GM12878 (cell line): ENCODE measurements at regions not wholly inside any gene's neighbourhood (a gene's known extent, or its start where the extent isn't known, plus 50 kb on each side); places are given as distances from the start of the nearest gene placed in this dataset.

Source experiments
- ATAC-seq: fragments of 200-7000 bp; cut with Tn5 transposase; 3 replicates; pipeline ENCODE4 v1.9.1; 2020; ENCODE audit warnings: mild to moderate bottlenecking, moderate library complexity
- BruUV-seq: library from RNA; stranded (reverse); fragments of 400-500 nt; replicated peaks from 2 replicates; lab custom pipeline; 2021; lab: Mats Ljungman, UMichigan
- CTCF ChIA-PET: fragments of 300-600 bp; sonication (Branson Sonifier 250); formaldehyde crosslinking; extraction: SDS; loops from one replicate; lab custom pipeline; 2021; ENCODE audit warnings: inconsistent platforms; lab: Yijun Ruan, JAX
- POLR2A ChIA-PET: fragments of 350-600 bp; formaldehyde crosslinking; extraction: SDS; loops from one replicate; lab custom pipeline; 2021; ENCODE audit warnings: inconsistent platforms; lab: Charles Lee
- RAD21 ChIA-PET: fragments of 300-600 bp; sonication (Branson Sonifier 250); formaldehyde crosslinking; loops from one replicate; lab custom pipeline; 2023; ENCODE audit warnings: antibody characterized with exemption; ENCODE audit not compliant: unreplicated experiment; lab: Charles Lee
- SMC1A ChIA-PET: fragments of 300-600 bp; sonication (Branson Sonifier 250); formaldehyde crosslinking; loops from one replicate; lab custom pipeline; 2023; ENCODE audit not compliant: unreplicated experiment, uncharacterized antibody; lab: Charles Lee
- DNase-seq: peaks from one replicate; pipeline ENCODE4 v3.0.0-alpha.2; 2011; ENCODE audit warnings: low read depth, low spot score
- FAIRE-seq: peaks from 3 replicates; lab custom pipeline; 2011; peaks lifted over from hg19 to GRCh38; lab: Jason Lieb, UNC
- H2AFZ ChIP-seq: 2 replicates; pipeline ENCODE4 v1.6.0; 2011; ENCODE audit warnings: low read depth, low read length, control low read depth; ENCODE audit not compliant: control insufficient read depth
- H3K27ac ChIP-seq: 2 replicates; pipeline ENCODE4 v1.5.1; 2011; ENCODE audit warnings: control low read depth; ENCODE audit not compliant: control insufficient read depth, insufficient read depth
- H3K27me3 ChIP-seq, 2 experiments: replicated peaks in 1 of 2; 2 replicates each; pipeline versions ENCODE4 v1.6.0 to v1.6.1; 2011; ENCODE audit warnings: low read length in 1 of 2; ENCODE audit not compliant: control insufficient read depth in 2 of 2, insufficient read depth in 2 of 2
- H3K36me3 ChIP-seq, 2 experiments: 2 replicates each; pipeline ENCODE4 v1.5.1; 2011; ENCODE audit warnings: low read length in 1 of 2; ENCODE audit not compliant: control insufficient read depth in 2 of 2, insufficient read depth in 2 of 2
- H3K4me1 ChIP-seq: 2 replicates; pipeline ENCODE4 v1.6.1; 2011; ENCODE audit warnings: mild to moderate bottlenecking, low read length, moderate library complexity, mixed read lengths; ENCODE audit not compliant: control insufficient read depth, insufficient read depth
- H3K4me2 ChIP-seq: 2 replicates; pipeline ENCODE4 v1.6.0; 2011; ENCODE audit warnings: control low read depth; ENCODE audit not compliant: control insufficient read depth, insufficient read depth
- H3K4me3 ChIP-seq: fragments of 200-600 bp; sonication (generic); 2 replicates; pipeline ENCODE4 v1.5.1; 2016
- H3K79me2 ChIP-seq: 2 replicates; pipeline ENCODE4 v1.6.0; 2011; ENCODE audit warnings: low read length; ENCODE audit not compliant: control insufficient read depth, insufficient read depth
- H3K9ac ChIP-seq: 2 replicates; pipeline ENCODE4 v1.8.0; 2011; ENCODE audit warnings: low read length, control low read depth, mixed read lengths; ENCODE audit not compliant: control insufficient read depth, insufficient read depth
- H3K9me3 ChIP-seq: replicated peaks from 3 replicates; pipeline ENCODE4 v1.5.1; 2011; ENCODE audit warnings: mild to moderate bottlenecking, low read length; ENCODE audit not compliant: control insufficient read depth, insufficient read depth
- H4K20me1 ChIP-seq: 2 replicates; pipeline ENCODE4 v1.6.0; 2011; ENCODE audit not compliant: control insufficient read depth, insufficient read depth
- CBX5 ChIP-seq: sonication (generic); IDR thresholded peaks from 2 replicates; pipeline ENCODE4 v1.6.1; 2016; ENCODE audit warnings: low read depth, moderate library complexity, mild to moderate bottlenecking, inconsistent platforms
- CUX1 ChIP-seq: IDR thresholded peaks from 2 replicates; pipeline ENCODE4 v1.6.1; 2012; ENCODE audit warnings: improper control_type of control experiment, low read depth, low read length; ENCODE audit not compliant: insufficient replicate concordance
- HDAC6 ChIP-seq: fragments of 200-600 bp; sonication (generic); IDR thresholded peaks from one replicate; pipeline ENCODE4 v1.8.0; 2017; ENCODE audit warnings: antibody characterized with exemption; ENCODE audit not compliant: unreplicated experiment
- SPI1 ChIP-seq: IDR thresholded peaks from 2 replicates; pipeline ENCODE4 v1.6.1; 2011; ENCODE audit warnings: low read depth, mild to moderate bottlenecking, low read length, moderate library complexity, borderline replicate concordance; ENCODE audit not compliant: insufficient read depth
- TCF3 ChIP-seq: IDR thresholded peaks from 2 replicates; pipeline ENCODE4 v1.6.1; 2012; ENCODE audit warnings: low read depth, mild to moderate bottlenecking, low read length, borderline replicate concordance; ENCODE audit not compliant: insufficient read depth
- ZBTB40 ChIP-seq: fragments of 450-650 bp; IDR thresholded peaks from 2 replicates; pipeline ENCODE4 v1.6.1; 2016; ENCODE audit warnings: mild to moderate bottlenecking, moderate library complexity, borderline replicate concordance
- ZNF24 ChIP-seq: fragments of 450-650 bp; IDR thresholded peaks from 2 replicates; pipeline ENCODE4 v1.6.1; 2017; ENCODE audit warnings: antibody characterized with exemption, mild to moderate bottlenecking
- ZNF687 ChIP-seq: fragments of 450-650 bp; IDR thresholded peaks from 2 replicates; pipeline ENCODE4 v1.6.1; 2017; ENCODE audit warnings: mild to moderate bottlenecking, moderate library complexity
- WGBS: methylation state at CpG from one replicate; pipeline ENCODE4 v1.1.6; 2016; ENCODE audit warnings: low lambda C conversion rate; ENCODE audit not compliant: insufficient replicate concordance, insufficient coverage; ENCODE audit errors: missing lambda C conversion rate; 5-methylcytosine and 5-hydroxymethylcytosine counted together
- in situ Hi-C: fragments of 300-500 bp; cut with MboI; formaldehyde crosslinking; loops from 9 replicates; pipeline ENCODE4 v1.14.3; 2018; ENCODE audit warnings: mixed read lengths
- intact Hi-C: fragments of 100-400 bp; cut with micrococcal nuclease; formaldehyde crosslinking; loops from one replicate; pipeline ENCODE4 v1.14.2; 2022; ENCODE audit not compliant: unreplicated experiment

GRCh38 chr14:50018201-50018932 is 98.0 kb downstream of the VCPKMT start:
- Histone ChIP-seq H3K27me3 (no peaks in the 10 kb centered on the region), H4K20me1 (no peaks in the 10 kb centered on the region), H3K79me2 (no peaks in the 10 kb centered on the region), H3K4me1 (peaks cover 14% of the 10 kb centered on the region), H3K4me3 (no peak overlapping the region), H2AFZ (no peak overlapping the region), H3K36me3 (no peaks in the 10 kb centered on the region), H3K9ac (no peak overlapping the region), H3K27ac (no peak overlapping the region), H3K4me2 (no peak overlapping the region), H3K9me3 (peaks cover 11% of the 10 kb centered on the region)
- ChIA-PET RAD21 (interaction anchor here (1.4 kb wide), 1 partner anchor 15 kb away, joined by 5 read pairs; no protein-coding TSS in a partner anchor), POLR2A (interaction anchor here (0.5 kb wide), 1 partner anchor 36 kb away, joined by 5 read pairs; no protein-coding TSS in a partner anchor), SMC1A (interaction anchor here (1.1 to 2.5 kb wide), 2 partner anchors 14 to 28 kb away, joined by 6 to 7 read pairs; no protein-coding TSS in a partner anchor), CTCF (interaction anchor here (0.7 to 1.3 kb wide), 2 partner anchors 68 to 79 kb away, joined by 3 read pairs; no protein-coding TSS in a partner anchor)
- DNase-seq, result no peak
- WGBS, result 59% methylated on average over 10 of the region's 10 CpGs
- no peak for FAIRE-seq
- intact Hi-C loops, result no loop called here
- no TSS peak for BruUV-seq
- in situ Hi-C loops, result no loop called here
- no peak for ATAC-seq
- TF ChIP-seq TCF3, result no peak
- TF ChIP-seq ZBTB40, result no peak
- no peak for TF ChIP-seq CUX1
- TF ChIP-seq ZNF687, result no peak
- TF ChIP-seq SPI1, result no peak
- TF ChIP-seq CBX5, result no peak
- TF ChIP-seq ZNF24, result no peak
- no peak for TF ChIP-seq HDAC6
